ENCODE measurements at regions not wholly inside any gene's neighbourhood (a gene's known extent, or its start where the extent isn't known, plus 50 kb on each side); places are given as distances from the start of the nearest gene placed in this dataset.

- TF ChIP-seq CTCF (conservative IDR thresholded peaks at IDR 0.05): no peak
- no peak for TF ChIP-seq ZFX (IDR thresholded peaks at IDR 0.05)
These were observed 1046.5 kb upstream of the ARRDC3 start for GRCh38 chr5:92429646-92430045.
